SKM-1 (cell line): ENCODE measurements at regions not wholly inside any gene's neighbourhood (a gene's known extent, or its start where the extent isn't known, plus 50 kb on each side); places are given as distances from the start of the nearest gene placed in this dataset.

Experiments
- DNase-seq: peaks from one replicate; lab custom pipeline; 2025; ENCODE audit not compliant: unreplicated experiment; lab: John Stamatoyannopoulos, UW

GRCh38 chr5:116838011-116838536 lies 263.5 kb upstream of the SEMA6A start:
- DNase-seq = no peak

DNA sequence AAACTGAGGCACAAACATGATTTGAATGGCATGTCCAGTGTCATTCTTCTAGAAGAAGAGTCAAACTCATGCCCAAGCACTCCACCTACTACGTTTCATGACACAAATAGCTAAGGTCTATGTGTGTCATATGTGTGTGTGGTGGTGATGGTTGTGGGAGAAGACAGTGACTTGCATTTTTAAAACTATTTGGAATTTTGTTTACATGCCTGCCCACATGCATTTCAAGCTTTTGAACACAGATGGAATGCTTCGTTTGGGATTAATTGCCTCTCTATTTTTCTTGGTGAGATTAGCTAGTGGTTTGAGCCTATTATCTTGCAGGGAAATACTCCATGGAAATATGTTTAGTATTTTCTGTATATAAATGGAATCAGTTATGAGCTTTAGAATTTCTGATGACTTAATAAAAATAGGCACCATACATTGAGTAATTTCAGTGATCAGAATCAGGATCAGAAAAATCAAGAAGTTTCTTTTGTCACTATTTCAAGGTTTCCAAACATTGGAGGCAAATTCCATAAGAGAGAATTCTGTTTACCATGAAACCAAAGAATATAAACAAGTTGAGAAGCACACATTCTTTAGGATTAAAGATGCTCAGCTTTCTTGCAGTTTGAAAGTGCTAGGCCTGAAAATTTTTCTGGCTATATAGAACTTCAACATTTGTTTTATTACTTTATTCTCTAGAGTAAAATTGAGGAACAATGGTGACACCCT lies 260.3 kb upstream of the SEMA6A start:
- no peak for DNase-seq

DNA sequence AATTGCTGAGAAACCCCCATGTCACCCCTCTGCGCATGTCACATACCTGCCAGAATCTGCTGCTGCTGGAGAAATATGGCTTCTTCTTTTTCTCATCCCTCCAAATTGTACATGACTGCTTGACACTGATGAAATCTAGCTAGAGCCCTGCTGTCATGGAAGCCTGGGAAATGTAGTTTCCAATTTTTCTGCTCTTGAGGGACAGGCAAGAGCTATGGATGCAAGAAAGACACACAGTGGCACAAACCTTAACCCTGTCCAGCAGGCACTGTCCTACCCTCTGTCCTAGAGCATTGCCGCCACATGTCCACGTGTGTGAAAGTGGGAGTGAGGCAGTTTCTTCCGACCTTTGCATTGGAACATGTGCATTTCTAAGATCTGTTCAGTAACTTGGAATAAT lies 255.5 kb upstream of the SEMA6A start:
- no peak for DNase-seq

- no peak for DNase-seq
Measured at GRCh38 chr5:116827078-116827477, 252.5 kb upstream of the SEMA6A start.

- DNase-seq = no peak
Measured at GRCh38 chr5:116825486-116825885, 250.9 kb upstream of the SEMA6A start.

DNA sequence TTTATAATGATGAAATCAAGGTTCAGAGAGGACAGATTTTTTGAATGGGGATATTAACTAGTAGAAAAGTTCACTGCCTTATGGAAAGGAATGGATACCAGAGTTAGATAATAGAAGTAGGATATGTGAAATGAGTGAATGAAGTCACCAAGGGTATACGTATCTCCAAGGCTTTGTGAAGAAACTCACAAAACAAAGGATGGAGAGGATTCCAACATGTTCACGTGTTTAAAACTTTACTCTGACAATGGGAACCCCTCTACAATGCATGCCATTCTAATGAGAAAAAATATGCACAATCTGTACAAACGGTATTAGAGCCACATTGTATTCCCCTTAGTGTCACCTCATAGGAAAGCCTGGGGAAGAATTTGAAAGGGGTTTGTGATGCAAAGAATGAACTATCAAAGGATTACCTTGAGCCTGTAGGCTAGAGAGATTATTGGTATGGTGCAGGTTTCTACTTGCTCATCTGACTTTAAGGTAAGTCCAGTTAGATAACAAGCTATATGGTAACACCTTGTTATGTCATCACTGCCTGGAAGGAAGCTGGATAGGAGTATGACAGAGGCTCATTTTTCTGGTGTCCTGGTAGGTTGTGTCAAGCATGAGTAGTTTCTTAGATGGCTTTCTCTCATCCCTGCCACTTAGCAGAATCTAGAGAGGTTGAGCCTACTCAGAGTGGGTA lies 250.3 kb upstream of the SEMA6A start:
- no peak for DNase-seq

DNA sequence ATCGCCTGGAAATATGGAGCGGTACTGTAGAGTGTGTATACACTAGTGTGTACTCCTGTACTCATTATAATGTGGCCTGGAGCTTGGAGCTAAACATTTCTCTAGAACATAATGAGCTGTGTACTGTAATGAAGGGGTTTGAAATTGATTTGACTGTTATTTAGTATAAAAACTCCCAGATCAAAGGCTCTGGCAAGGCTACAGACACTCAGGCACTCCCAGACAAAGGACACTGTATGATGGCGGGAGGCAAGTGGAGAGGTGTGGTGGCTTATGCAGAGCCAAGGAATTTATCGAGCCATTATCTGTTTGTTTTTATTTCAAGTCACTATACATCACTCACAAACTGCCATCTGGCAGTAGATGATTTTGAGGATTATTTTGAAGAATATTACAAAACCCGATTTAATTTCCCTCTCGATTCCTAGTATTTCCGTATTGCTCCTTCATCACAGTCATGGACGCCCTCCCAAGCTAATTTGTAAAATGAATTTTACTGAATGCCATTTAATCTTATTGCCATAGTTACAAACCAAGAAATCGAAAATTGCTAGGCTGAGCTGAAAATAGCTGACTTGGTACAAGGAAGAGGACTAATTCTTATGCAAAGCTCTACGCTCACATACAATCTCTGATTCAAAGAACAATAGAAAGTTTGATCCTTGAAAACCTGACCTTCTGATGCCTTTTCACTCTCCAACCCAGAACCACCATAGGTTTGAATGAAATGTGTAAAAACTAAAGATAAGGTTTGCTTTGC lies 240.2 kb upstream of the SEMA6A start:
- no peak for DNase-seq

DNA sequence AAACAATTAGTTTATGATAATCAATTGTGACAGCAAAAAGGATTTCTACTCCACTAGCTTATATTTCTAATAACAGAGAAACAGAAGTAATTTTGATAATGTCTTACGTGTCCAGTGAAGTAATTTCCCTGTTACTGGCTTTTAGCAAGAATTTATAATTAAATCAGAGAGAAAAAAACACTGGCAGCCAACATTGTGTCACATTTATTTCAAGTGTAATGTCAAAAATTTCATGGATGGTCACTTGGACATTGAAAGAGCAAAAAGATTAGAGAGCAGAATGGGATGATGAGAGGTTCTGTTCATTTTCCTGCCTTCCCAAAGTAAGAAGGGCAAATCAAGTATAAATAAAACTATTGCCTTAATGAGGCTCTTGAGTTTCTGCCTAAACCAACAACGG lies 239.3 kb upstream of the SEMA6A start:
- no peak for DNase-seq

GRCh38 chr5:116813356-116813755 lies 238.7 kb upstream of the SEMA6A start:
- DNase-seq = no peak

DNA sequence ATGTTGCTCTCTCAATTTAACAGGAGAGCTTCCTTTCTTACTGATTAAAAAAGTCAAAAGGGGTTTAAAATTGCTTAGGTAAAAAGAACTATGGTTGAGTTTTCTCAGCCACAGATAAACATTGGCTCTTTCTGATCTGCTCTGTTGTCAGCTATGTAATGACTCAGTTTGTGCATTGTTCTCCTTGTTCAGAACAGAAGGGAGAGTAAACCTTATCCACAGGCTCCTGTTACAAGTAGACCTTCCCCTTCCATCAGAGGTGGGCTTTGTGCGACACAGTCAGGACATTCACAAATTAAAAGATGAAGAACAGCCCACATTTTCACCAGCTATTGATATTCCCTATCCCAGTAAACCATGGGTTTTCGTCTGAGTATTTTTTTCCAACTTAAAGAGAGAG lies 236.3 kb upstream of the SEMA6A start:
- no peak for DNase-seq

DNA sequence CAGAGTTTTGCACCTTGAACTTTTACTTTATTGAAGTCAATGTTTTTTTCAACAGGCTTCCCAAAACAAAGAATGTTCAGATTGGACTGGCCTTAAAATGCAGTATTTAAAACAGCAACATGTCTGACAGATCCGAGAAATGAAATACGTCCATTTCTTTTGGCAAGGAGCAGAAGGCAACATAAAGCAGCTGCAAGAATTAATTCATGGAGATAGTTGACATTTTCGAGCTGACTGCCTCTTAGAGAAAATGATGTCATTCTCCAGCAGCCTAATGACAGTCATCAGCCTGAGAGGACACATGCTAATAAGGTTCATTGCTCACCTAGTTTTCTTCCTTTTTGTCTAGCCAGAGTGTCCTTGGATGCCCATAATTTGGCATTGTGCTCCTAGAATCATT lies 232.2 kb upstream of the SEMA6A start:
- no peak for DNase-seq

DNA sequence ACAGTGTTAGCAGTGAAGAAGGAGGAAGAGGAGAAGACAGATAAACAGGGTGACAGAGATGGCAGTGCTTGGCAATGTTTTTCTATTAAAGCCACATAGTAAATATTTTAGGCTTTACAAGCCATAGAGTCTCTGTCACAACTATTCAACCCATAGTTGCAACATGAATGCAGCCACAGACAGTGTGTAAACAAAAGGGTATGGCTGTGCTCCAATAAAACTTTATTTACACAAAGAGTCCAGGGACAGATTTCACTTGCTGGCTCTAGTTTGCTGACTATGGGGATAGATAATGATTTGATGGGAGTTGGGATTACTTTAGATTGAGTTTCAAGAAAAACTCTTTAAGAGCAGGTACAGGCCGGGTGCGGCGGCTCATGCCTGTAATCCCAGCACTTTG lies 224.8 kb upstream of the SEMA6A start:
- no peak for DNase-seq

- no peak for DNase-seq
Measured at GRCh38 chr5:116795189-116795588, 220.6 kb upstream of the SEMA6A start.

DNA sequence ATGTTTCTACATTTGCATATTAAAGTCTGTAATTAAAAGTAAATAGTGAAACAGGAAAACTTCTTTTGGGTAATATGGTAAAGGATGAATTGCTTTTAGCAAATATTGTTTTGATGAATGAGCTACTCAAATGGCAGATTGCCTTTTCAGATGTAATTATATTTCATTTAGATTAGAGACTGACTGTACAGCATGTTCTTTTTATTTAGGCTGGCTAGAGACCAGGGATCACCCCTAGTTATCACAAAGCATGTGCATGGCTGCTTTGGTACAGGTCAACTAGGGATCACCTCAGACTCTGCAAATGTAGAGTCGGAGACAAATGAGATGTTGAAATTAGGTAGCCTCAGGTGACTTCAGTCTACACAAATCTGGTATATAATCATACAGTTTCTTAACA lies 214.9 kb upstream of the SEMA6A start:
- DNase-seq = no peak

DNA sequence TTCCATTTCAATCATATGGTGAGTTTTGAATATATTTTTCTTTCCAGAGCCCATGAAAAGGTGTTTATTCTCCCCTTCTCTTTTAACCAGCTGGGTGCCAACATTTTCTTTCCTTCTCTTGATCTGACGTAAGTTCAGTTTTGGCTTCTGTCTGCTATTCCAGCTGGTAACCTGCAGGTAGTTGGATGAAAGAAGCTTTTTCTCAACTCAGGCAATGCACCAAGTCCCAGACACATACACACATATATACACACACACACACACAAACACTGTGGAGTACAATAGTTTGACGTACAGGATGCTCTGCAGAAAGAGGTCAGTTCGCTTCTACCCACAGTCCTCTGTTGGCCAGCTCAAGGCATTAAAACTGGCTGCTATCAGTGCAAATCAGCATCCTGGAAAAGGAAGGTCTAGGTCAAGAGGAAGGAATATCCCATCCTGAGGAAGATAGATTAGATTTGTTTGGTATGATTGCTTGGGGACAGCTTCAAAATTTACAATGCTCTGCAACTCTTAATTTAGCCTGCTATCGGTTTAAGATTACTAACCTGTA lies 214.3 kb upstream of the SEMA6A start:
- DNase-seq = no peak

DNA sequence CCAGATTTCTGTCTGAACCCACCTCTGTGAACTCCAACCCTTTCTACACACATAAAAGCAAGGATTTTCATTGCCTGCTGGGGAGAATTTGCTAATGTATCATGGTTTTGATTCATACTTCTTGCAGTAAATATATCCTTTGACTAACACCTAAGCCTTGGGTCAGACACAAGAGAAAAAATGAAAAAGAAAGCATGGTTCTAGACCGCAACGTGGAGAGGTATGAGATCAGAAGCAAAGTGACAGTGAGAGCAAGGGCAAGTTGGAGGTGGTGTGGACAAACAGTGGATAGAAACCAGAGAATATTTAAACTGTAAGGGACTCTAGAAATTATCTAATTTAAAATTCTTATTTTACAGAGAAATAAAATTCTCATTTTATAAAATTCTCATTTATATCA lies 212.9 kb upstream of the SEMA6A start:
- no peak for DNase-seq

- no peak for DNase-seq
Measured at GRCh38 chr5:116785106-116785505, 210.5 kb upstream of the SEMA6A start.

- DNase-seq = no peak
Measured at GRCh38 chr5:116779846-116780245, 205.2 kb upstream of the SEMA6A start.

DNA sequence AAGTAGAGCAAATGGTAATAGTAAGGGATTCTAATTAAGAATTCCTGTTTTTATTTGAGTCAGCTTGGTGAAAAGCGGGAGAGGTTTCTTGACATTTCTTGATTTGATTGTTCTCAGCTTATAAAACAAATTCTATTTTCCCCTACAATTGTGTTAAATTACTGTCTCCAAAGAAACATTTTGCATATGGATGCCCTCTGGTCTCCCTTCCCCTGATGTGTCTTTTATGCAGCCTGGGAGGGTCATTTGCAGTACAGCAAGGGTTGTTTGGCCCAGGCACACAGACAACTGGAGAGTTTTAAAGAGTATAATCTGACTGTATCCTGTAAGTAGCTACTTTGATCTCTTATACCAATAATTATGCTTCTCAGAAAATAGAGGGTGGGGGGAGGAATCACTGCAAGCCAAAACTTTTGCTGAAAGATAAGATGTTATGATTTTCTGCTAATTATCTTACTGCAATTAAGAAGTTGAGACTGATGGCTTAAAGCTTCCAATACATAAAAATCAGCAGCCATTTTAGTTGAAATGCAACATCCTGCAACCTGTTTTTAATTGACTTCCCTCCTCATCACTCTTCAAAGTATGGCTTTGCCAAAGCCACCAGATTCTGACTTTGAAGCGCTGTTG lies 204.1 kb upstream of the SEMA6A start:
- DNase-seq = no peak

DNA sequence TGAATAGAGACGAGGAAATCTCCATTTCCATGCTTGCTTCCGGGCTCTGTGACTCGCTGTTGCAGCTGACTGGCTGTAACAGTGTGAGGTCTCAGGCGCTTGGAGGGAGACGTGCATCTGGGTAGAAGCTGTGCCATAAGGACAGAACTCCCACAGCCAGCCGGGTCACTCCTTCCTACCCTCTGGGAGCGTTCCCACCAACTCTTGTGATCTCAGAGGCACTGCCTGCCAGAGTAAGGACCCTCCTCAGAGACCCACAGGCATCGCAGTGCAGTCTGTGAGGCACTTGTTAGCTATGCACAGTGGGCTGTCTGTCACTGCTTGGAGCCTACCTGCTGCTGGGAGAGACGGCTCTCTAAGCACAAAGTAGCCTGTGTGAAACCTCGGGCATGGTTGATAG lies 203.4 kb upstream of the SEMA6A start:
- no peak for DNase-seq

GRCh38 chr5:116773926-116774325 lies 199.3 kb upstream of the SEMA6A start:
- no peak for DNase-seq
